IMR-90 (cell line): ENCODE measurements at regions not wholly inside any gene's neighbourhood (a gene's known extent, or its start where the extent isn't known, plus 50 kb on each side); places are given as distances from the start of the nearest gene placed in this dataset.

ENCODE experiments used
- ATAC-seq: fragments of 200-7000 bp; cut with Tn5 transposase; 2 replicates; pipeline ENCODE4 v1.9.1; 2020; ENCODE audit warnings: low read depth, mild to moderate bottlenecking, moderate library complexity
- BruUV-seq: library from RNA; stranded (reverse); fragments of 400-500 nt; replicated peaks from 2 replicates; lab custom pipeline; 2021; lab: Mats Ljungman, UMichigan
- CTCF ChIA-PET: fragments of 300-600 bp; formaldehyde crosslinking; extraction: SDS; loops from one replicate; lab custom pipeline; 2021; ENCODE audit warnings: antibody characterized with exemption; lab: Yijun Ruan, JAX
- POLR2A ChIA-PET: fragments of 300-600 bp; sonication (Branson Sonifier 250); formaldehyde crosslinking; loops from one replicate; lab custom pipeline; 2022; ENCODE audit warnings: antibody characterized with exemption; ENCODE audit not compliant: unreplicated experiment; lab: Charles Lee
- DNase-seq: peaks from one replicate; pipeline ENCODE4 v3.0.0; 2013
- H2AFZ ChIP-seq: replicated peaks from 2 replicates; pipeline ENCODE3; 2013; ENCODE audit warnings: low read length, mild to moderate bottlenecking; ENCODE audit not compliant: poor library complexity
- H2AK5ac ChIP-seq: 2 replicates; pipeline ENCODE4 v1.6.1; 2013; ENCODE audit warnings: low read depth, low read length, inconsistent platforms
- H2AK9ac ChIP-seq: replicated peaks from 2 replicates; pipeline ENCODE3; 2013; ENCODE audit warnings: mild to moderate bottlenecking, low read depth, low read length, moderate library complexity; ENCODE audit not compliant: poor library complexity
- H2BK120ac ChIP-seq: 2 replicates; pipeline ENCODE4 v1.6.1; 2013; ENCODE audit warnings: low read depth, low read length, inconsistent platforms
- H2BK15ac ChIP-seq: 3 replicates; pipeline ENCODE4 v1.6.1; 2013; ENCODE audit warnings: low read depth, low read length, inconsistent platforms
- H2BK20ac ChIP-seq: 2 replicates; pipeline ENCODE4 v1.6.1; 2013; ENCODE audit warnings: low read depth, mild to moderate bottlenecking, inconsistent platforms, low read length, moderate library complexity
- H2BK5ac ChIP-seq: 2 replicates; pipeline ENCODE4 v1.6.1; 2013; ENCODE audit warnings: mild to moderate bottlenecking, low read depth, low read length, inconsistent platforms; ENCODE audit not compliant: poor library complexity, severe bottlenecking
- H3K14ac ChIP-seq: replicated peaks from 2 replicates; pipeline ENCODE4 v1.6.1; 2013; ENCODE audit warnings: low read depth, low read length, inconsistent platforms
- H3K18ac ChIP-seq: 2 replicates; pipeline ENCODE4 v1.6.1; 2013; ENCODE audit warnings: low read depth, low read length, control low read depth
- H3K23ac ChIP-seq: 2 replicates; pipeline ENCODE4 v1.6.1; 2013; ENCODE audit warnings: low read depth, low read length, inconsistent platforms
- H3K27ac ChIP-seq: 2 replicates; pipeline ENCODE4 v1.5.1; 2013; ENCODE audit warnings: mild to moderate bottlenecking, control low read depth, low read length; ENCODE audit not compliant: insufficient read depth
- H3K27me3 ChIP-seq: 2 replicates; pipeline ENCODE4 v1.6.1; 2013; ENCODE audit warnings: low read length; ENCODE audit not compliant: control insufficient read depth, insufficient read depth
- H3K36me3 ChIP-seq: 2 replicates; pipeline ENCODE4 v1.6.1; 2013; ENCODE audit warnings: low read length, mixed read lengths; ENCODE audit not compliant: control insufficient read depth, insufficient read depth
- H3K4ac ChIP-seq: 2 replicates; pipeline ENCODE4 v1.6.1; 2013; ENCODE audit warnings: low read depth, low read length, inconsistent platforms
- H3K4me1 ChIP-seq: 2 replicates; pipeline ENCODE4 v1.6.1; 2013; ENCODE audit warnings: low read length, mixed read lengths; ENCODE audit not compliant: control insufficient read depth, insufficient read depth
- H3K4me2 ChIP-seq: 2 replicates; pipeline ENCODE4 v1.6.1; 2013; ENCODE audit warnings: low read depth, mild to moderate bottlenecking, control low read depth, low read length, moderate library complexity
- H3K4me3 ChIP-seq: 2 replicates; pipeline ENCODE4 v1.5.1; 2013; ENCODE audit warnings: low read depth, mild to moderate bottlenecking, control low read depth, low read length, moderate library complexity; ENCODE audit not compliant: insufficient read depth
- H3K56ac ChIP-seq: 2 replicates; pipeline ENCODE4 v1.6.1; 2013; ENCODE audit warnings: low read length, inconsistent platforms; ENCODE audit not compliant: insufficient read depth; ENCODE audit errors: extremely low read depth
- H3K79me1 ChIP-seq, 2 experiments: 2 replicates each; pipeline ENCODE4 v1.6.1; 2013; ENCODE audit warnings: low read length in 2 of 2, inconsistent platforms in 1 of 2, low read depth in 1 of 2
- H3K9ac ChIP-seq: 2 replicates; pipeline ENCODE4 v1.6.1; 2013; ENCODE audit warnings: low read depth, low read length, control low read depth
- H3K9me1 ChIP-seq: 2 replicates; pipeline ENCODE4 v1.6.1; 2013; ENCODE audit warnings: low read length, inconsistent platforms; ENCODE audit not compliant: insufficient read depth
- H3K9me3 ChIP-seq: 2 replicates; pipeline ENCODE4 v1.6.1; 2013; ENCODE audit warnings: low read length; ENCODE audit not compliant: control insufficient read depth, insufficient read depth
- H4K20me1 ChIP-seq: 2 replicates; pipeline ENCODE4 v1.6.1; 2013; ENCODE audit warnings: low read length, inconsistent platforms; ENCODE audit not compliant: insufficient read depth
- H4K5ac ChIP-seq: 2 replicates; pipeline ENCODE4 v1.6.1; 2013; ENCODE audit warnings: mild to moderate bottlenecking, low read depth, low read length, control low read depth
- H4K8ac ChIP-seq, 2 experiments: 2 replicates each; pipeline ENCODE4 v1.6.1; 2013; ENCODE audit warnings: low read depth in 2 of 2, low read length in 2 of 2, control low read depth in 1 of 2, inconsistent platforms in 1 of 2
- H4K91ac ChIP-seq: 2 replicates; pipeline ENCODE4 v1.6.1; 2013; ENCODE audit warnings: low read depth, low read length, inconsistent platforms; ENCODE audit not compliant: insufficient read depth
- BHLHE40 ChIP-seq: fragments of 150-350 bp; IDR thresholded peaks from 2 replicates; pipeline ENCODE4 v1.6.1; 2016; ENCODE audit warnings: mild to moderate bottlenecking, low read depth, low read length
- CHD1 ChIP-seq: IDR thresholded peaks from 2 replicates; pipeline ENCODE4 v1.6.1; 2012; ENCODE audit warnings: low read depth, low read length, improper control_type of control experiment
- MXI1 ChIP-seq: IDR thresholded peaks from 2 replicates; pipeline ENCODE4 v1.6.1; 2012; ENCODE audit warnings: low read depth, mild to moderate bottlenecking, low read length, moderate library complexity, borderline replicate concordance
- NFE2L2 ChIP-seq: fragments of 150-350 bp; IDR thresholded peaks from 2 replicates; pipeline ENCODE4 v1.6.1; 2016; ENCODE audit warnings: low read depth, mild to moderate bottlenecking, low read length
- RCOR1 ChIP-seq: IDR thresholded peaks from 2 replicates; pipeline ENCODE4 v1.6.1; 2012; ENCODE audit warnings: mild to moderate bottlenecking, low read length, improper control_type of control experiment; ENCODE audit not compliant: insufficient replicate concordance
- RFX5 ChIP-seq: IDR thresholded peaks from 2 replicates; pipeline ENCODE4 v1.8.0; 2012; ENCODE audit warnings: low read depth, mild to moderate bottlenecking, low read length, moderate library complexity
- SMC3 ChIP-seq: fragments of 150-350 bp; IDR thresholded peaks from 2 replicates; pipeline ENCODE4 v1.6.1; 2016; ENCODE audit warnings: low read depth, mild to moderate bottlenecking, antibody characterized with exemption, low read length, moderate library complexity
- USF2 ChIP-seq: fragments of 150-350 bp; IDR thresholded peaks from 2 replicates; pipeline ENCODE4 v1.6.1; 2017; ENCODE audit warnings: mild to moderate bottlenecking, antibody characterized with exemption, low read length, low read depth
- WGBS, 2 experiments: methylation state at CpG; one replicate each; pipeline versions ENCODE4 v1.1.5 to v1.1.7; 2013; ENCODE audit warnings: missing lambda C conversion rate in 2 of 2; ENCODE audit not compliant: insufficient read length in 1 of 2; ENCODE audit errors: extremely low coverage in 2 of 2; 5-methylcytosine and 5-hydroxymethylcytosine counted together
- dilution Hi-C: fragments of 300-500 bp; cut with HindIII; formaldehyde crosslinking; loops from one replicate; pipeline ENCODE4 v1.14.3; 2018; ENCODE audit warnings: low sequenced_read_pairs; ENCODE audit not compliant: unreplicated experiment
- in situ Hi-C: fragments of 300-500 bp; cut with MboI; formaldehyde crosslinking; loops from 3 replicates; pipeline ENCODE4 v1.14.3; 2019; ENCODE audit warnings: low sequenced_read_pairs, inconsistent platforms, mixed read lengths
- intact Hi-C: fragments of 100-400 bp; cut with micrococcal nuclease; formaldehyde crosslinking; loops from 2 replicates; pipeline ENCODE4 v1.10.0; 2022

GRCh38 chr3:157793745-157794144, 290.5 kb upstream of the VEPH1 start:
- dilution Hi-C loops, result no loop called here
- Histone ChIP-seq H4K8ac (no peak overlapping the region), H3K18ac (no peak overlapping the region), H3K36me3 (no peaks in the 10 kb centered on the region), H3K56ac (no peak overlapping the region), H2BK20ac (no peak overlapping the region), H3K9ac (no peak overlapping the region), H2AFZ (no peak overlapping the region), H2AK5ac (no peak overlapping the region), H3K14ac (no peak overlapping the region), H4K5ac (no peak overlapping the region), H4K91ac (no peak overlapping the region), H3K4me2 (no peak overlapping the region), H3K4ac (no peak overlapping the region), H3K27me3 (no peaks in the 10 kb centered on the region), H3K27ac (no peak overlapping the region), H3K79me1 (no peaks in the 10 kb centered on the region), H3K4me3 (no peak overlapping the region), H2BK120ac (no peak overlapping the region; the same call in 1 of the 2 replicates), H2AK9ac (no peak overlapping the region), H3K4me1 (peaks cover 1% of the 10 kb centered on the region; the same call in 1 of the 2 replicates), H3K23ac (no peak overlapping the region), H4K20me1 (no peaks in the 10 kb centered on the region), H2BK15ac (no peak overlapping the region), H2BK5ac (no peak overlapping the region), H3K9me3 (no peaks in the 10 kb centered on the region), H3K9me1 (no peaks in the 10 kb centered on the region)
- no TSS peak for BruUV-seq
- TF ChIP-seq SMC3, result no peak
- no peak for TF ChIP-seq MXI1
- no peak for TF ChIP-seq CHD1
- no peak for TF ChIP-seq USF2
- TF ChIP-seq RFX5, result no peak
- no peak for TF ChIP-seq BHLHE40
- no peak for TF ChIP-seq NFE2L2
- TF ChIP-seq RCOR1, result no peak
- POLR2A ChIA-PET, result no interaction called here
- intact Hi-C loops, result no loop called here
- CTCF ChIA-PET, result interaction anchor here (0.7 kb wide), 1 partner anchor 252 kb away, joined by 3 read pairs; no protein-coding TSS in a partner anchor
- in situ Hi-C loops, result no loop called here
- ATAC-seq (no peak), DNase-seq (no peak)
- WGBS, 2 experiments, result 88% methylated on average over 6 of the region's 9 CpGs; no CpG with 5 or more reads in 1 of the 2 experiments
